PC-9 (cell line): ENCODE measurements at regions not wholly inside any gene's neighbourhood (a gene's known extent, or its start where the extent isn't known, plus 50 kb on each side); places are given as distances from the start of the nearest gene placed in this dataset.

Source experiments
- EZH2 ChIP-seq: fragments of 200-600 bp; sonication (generic); IDR thresholded peaks from 2 replicates; pipeline ENCODE4 v1.8.0; 2017; ENCODE audit warnings: antibody characterized with exemption, low read depth
- TF ChIP-seq, protein P1 (sequence below): fragments of 200-600 bp; sonication (generic); conservative IDR thresholded peaks from 2 replicates; pipeline ENCODE4 v1.6.1; 2017; ENCODE audit warnings: mixed run types, antibody characterized with exemption, mild to moderate bottlenecking, moderate library complexity

DNA sequence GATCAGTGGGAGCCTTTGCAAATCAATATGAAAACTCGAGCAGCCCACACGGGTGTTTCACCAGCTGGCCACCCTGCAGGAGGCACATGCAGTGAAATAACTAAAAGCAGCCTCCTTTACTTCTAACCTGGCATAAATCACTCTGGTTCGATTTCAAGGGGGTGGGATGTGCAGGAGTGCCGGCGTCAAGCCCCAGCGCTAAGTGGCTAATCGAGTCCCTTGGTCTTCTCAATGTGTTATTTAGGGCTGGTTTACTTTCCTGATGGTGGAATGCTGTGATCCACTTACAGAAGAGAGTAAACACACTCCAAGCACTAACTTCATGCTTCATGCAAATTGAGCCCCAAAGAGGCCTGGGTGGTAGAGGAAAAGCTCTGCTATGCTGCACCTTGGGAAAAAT lies 109.4 kb downstream of the TMEM174 start:
- TF ChIP-seq, protein P1, sequence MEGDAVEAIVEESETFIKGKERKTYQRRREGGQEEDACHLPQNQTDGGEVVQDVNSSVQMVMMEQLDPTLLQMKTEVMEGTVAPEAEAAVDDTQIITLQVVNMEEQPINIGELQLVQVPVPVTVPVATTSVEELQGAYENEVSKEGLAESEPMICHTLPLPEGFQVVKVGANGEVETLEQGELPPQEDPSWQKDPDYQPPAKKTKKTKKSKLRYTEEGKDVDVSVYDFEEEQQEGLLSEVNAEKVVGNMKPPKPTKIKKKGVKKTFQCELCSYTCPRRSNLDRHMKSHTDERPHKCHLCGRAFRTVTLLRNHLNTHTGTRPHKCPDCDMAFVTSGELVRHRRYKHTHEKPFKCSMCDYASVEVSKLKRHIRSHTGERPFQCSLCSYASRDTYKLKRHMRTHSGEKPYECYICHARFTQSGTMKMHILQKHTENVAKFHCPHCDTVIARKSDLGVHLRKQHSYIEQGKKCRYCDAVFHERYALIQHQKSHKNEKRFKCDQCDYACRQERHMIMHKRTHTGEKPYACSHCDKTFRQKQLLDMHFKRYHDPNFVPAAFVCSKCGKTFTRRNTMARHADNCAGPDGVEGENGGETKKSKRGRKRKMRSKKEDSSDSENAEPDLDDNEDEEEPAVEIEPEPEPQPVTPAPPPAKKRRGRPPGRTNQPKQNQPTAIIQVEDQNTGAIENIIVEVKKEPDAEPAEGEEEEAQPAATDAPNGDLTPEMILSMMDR: no peak
- no peak for TF ChIP-seq EZH2
